ENCODE measurements at regions not wholly inside any gene's neighbourhood (a gene's known extent, or its start where the extent isn't known, plus 50 kb on each side); places are given as distances from the start of the nearest gene placed in this dataset.
"Not testable (repeated sequence)": the region's sequence is repeated elsewhere in the genome, so short reads cannot be mapped to it uniquely, and the experiment has no call there.

DNA sequence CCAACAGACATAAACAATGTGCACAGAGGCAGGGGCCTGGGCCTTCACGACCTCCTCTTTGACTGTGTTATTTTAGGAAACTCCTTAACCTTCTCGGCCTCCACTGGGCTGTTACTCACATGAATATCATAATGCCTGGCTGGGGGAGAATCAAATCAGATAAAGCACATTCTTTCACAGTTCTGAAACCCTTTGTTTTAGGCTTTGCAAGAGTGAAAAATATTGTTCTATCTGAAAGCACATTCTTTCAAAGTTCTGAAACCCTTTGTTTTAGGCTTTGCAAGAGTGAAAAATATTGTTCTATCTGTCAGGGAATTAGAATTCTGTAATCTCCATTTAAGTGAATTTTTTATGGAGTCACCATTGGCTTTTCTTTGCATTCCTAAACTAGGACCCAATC is 50.7 kb upstream of the SYNDIG1 start:
- DNase-seq, result no peak

DNA sequence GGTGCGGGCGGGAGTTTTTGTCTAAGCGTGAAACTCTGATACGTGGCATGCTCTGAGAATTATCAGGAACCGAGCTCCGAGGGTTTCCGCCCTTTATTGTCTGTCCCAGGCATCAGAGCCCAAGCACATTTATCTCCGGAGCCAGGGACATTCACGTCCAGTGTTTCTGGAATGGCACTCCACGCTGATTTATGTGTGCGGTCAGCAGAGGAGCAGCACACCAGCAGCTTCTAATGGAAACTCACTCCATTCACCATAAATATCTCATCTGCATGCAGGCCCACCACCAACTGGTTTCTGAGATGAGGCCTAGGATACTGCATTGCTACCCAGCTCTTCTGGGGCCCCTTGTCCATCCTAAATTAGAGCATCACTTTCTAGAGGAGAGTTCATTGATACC is 51.9 kb upstream of the SYNDIG1 start:
- no peak for DNase-seq

DNA sequence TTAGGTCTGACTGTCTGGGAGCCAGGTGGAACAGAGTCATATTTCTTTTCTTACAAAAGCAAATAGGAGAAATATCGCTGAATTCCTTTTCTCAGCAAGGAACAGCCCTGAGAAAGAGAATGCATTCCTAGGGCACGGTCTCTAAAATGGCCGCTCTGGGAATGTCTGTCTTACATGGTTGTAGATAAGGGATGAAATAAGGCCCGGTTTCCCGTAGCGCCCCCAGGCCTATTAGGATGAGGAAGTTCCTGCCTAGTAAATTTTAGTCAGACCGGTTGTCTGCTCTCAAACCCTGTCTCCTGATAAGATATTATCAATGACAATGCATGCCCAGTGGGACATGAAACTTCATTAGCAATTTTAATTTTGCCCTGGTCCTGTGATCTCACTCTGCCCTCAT is 54.0 kb upstream of the SYNDIG1 start:
- DNase-seq, result not testable (repeated sequence)

DNA sequence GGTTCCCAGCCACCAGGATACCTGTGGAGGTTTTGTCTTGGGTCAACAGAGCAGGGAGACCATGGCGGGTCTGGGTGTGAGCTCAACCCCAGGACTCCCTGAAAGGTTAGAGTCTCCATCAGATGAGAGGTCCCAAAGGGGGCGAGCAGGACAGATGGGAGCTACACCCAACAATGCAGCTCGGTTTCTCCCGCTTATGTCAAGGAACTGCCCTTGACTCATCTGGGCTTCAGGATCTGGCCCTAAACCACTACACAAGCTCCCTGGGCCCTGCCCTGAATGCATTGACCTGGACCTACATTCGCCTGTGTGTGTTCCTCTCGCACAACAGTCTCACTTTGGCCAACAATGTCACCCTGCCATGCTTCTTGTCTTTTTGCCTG is 57.6 kb upstream of the SYNDIG1 start:
- no peak for DNase-seq

DNA sequence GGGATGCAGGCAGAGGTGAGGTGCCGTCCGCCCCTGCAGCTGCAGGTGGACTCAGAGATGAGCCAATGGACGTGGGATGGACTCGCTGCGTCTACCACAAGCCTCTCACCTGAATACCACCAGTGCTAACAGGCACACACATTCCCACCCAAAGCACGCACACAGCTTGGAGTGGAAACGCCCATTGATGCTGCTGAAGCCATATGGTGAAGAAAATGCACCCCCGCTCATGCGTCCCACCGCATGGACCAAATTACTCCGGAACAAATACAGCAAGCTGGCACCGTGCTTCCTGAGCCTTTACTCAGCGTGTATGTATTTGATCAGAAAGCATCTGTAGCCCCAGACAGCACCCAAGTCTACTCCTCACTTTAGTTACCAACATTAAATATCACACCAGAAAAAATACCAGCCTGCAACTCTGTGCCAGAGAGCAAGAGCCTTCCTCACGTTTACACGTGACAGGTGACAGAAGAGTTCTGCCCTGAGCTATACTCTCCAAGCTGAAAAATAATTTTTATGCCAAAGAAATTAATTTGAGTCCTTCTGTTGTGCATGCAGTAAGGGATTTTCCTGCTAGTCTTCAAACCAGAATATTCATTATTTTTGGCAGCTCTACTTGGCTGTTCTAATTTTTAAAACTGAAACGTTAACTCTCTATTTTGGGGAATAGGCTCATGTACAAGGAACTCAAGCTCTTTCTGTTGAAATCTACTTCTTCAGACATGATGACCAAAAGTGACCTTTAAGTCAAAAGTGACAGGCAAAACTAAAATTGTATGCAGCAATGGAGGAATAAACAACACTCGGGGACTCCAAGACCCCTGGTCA is 58.2 kb upstream of the SYNDIG1 start:
- DNase-seq, result no peak

DNA sequence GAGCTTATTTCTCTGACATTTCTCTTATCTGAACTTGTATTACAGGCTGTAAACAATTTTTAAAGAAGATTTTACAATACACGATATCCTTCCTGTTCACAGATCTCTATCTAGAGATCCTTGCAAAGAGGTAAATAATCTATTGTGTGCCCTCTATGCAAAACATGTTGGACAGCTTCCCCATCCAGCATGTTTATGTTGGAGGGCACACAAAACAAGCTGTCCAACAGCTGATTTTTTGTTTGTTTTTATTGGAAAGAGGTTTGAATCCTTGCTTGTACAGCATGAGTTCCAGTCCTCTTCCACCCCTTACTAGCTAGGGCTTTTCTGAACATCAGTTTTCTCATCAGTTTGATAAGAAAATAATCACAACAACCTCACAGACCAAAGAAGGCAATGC is 62.3 kb upstream of the SYNDIG1 start:
- no peak for DNase-seq

DNA sequence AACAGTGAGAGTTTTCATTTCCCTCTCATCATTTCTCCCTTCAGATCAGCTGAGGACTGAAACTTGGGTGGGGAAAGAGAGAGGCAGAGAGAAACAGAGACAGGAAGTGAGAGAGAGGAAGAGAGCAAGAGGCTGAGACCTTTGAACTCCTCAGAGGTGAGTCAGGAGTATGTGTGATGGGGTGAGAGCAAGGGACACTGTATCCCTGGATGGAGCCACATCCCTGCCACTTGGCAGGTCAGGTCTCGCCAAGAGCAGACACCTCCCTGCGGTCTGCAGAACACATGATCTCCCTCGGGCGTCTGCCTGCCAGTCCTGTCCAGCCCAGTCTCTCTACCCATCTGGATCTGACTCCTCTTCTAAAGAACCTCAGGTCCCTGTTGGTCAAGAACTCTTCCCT is 62.7 kb upstream of the SYNDIG1 start:
- DNase-seq, result no peak

DNA sequence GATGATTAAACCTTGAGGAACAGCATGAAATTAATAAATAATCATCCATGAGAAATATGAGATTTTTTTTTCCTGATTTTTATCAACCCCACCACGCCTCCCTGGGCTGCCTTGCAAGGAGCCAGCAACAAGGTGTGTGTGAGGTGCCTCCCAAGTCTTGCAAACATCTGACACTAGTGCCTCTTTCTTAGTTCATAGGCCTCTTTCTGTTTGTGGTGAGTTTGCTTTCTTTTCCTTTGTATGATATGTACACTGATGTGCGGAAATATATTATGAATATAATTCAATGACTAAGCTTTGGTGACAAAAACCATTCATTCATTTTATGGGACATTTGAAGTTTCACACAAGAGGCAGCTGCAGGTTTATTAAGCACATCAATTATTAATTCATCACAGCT is 63.2 kb upstream of the SYNDIG1 start:
- DNase-seq, result no peak

DNA sequence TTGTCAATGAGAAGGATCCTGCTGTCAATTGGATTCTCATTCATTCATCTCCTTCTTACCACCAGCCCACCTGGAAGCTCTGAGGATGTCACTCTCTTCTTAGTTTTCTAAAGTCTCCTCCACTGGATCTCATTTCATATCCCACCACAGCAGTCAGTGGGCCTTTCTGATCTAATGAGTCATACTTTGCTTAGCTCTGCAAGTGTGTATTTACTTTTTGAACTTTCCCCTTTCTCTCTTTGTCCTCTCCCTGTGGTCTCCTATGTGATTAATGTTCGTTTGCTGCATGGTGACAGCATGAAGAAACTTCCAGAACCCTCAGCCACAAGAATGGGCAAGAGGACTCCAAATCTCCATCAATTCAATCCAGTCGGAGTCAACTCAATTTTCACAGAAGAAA is 63.6 kb upstream of the SYNDIG1 start:
- DNase-seq, result no peak

DNA sequence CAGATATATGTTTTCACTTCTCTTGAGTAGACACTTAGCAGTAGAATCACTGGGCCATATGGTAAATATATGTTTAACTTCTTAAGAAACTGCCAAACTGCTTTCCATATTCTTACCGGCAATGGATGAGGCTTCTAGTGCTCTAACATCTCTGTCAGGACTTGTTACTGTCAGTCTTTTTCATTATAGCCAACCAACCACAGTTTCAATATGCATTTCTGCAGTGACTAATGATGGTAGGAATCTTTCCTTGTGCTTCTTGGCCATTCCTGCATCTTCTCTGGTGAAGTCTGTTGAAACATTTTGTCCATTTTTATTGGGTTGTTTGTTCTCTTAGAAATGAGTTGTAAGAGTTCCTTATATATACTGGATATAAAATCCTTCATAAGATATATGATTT is 66.0 kb upstream of the SYNDIG1 start:
- DNase-seq, result no peak

DNA sequence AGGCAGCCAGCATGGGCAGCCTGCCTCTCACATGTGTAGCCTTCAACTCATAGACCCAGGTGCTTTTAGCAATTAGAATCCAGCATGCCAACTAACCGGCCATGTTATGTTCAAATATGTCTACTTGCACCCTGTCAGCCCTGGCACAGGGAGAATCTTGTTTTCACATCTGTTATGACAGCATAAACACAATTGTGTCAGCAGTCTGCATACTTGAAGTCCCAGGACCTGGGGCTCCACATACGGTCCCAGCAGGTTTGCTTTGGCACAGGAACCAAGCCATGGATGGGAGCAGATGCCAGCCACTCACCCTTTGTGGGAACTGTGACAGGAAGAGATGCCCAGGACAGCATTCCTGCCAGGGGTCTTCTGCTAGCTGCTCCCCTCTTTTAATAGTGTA is 67.2 kb upstream of the SYNDIG1 start:
- no peak for DNase-seq

DNA sequence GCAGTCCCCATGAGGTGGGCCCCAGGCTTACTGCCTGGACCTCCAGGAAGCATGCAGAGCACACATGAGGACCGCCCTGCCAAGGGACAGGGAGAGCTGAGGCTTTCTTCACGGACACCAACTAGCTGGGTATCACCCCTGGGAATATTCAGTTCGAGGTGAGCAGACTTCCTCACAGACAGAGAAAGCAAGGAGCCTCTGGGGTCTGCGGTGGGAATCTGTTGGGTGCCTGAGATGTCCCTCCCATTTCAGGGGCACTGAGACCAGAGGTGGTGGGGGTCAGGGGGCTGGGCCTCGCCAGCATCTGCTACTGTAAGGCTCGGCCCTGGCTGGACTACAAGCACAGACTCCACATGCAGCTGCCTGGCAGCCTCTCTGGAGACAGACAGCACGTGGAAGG is 74.3 kb upstream of the SYNDIG1 start:
- DNase-seq, result no peak

DNA sequence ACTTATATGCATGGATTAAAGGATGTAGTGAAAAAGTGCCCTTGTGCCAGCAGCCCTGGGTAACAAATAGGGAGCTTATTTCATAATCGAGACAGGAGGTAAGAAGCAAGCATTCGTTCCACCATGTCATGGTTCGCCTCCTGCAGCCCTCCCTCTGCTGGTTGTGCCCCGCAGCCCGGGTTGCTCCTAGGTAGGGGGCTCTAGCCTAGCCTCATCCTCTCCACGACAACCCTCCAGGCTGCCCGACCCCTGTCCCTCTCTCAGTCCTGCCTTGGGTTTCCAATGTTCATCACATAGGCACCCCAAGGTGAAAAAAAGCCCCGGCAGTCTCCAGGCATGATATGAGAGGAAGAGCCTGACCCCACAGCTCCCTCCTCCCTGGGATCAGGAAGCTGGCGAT is 75.5 kb upstream of the SYNDIG1 start:
- DNase-seq, result no peak

DNA sequence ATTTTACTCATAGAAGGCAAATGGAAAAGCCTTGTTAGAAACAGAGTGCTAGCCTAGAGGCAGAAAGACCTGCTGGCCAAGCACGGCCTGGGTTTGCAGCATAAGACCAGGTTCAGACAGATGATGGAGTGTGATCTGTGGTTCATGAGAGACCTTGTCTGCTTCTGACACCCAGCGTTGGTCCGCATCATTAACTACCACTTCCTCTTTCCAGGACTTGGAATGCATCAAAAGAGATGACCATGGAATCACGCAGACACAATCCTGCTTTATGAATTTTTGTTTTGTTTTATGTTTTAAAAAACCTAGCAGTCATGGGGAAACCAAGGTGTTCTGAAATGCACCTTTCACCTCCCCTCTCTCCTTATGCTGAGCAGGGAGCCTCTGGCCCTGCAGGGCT is 76.8 kb upstream of the SYNDIG1 start:
- DNase-seq, result no peak

DNA sequence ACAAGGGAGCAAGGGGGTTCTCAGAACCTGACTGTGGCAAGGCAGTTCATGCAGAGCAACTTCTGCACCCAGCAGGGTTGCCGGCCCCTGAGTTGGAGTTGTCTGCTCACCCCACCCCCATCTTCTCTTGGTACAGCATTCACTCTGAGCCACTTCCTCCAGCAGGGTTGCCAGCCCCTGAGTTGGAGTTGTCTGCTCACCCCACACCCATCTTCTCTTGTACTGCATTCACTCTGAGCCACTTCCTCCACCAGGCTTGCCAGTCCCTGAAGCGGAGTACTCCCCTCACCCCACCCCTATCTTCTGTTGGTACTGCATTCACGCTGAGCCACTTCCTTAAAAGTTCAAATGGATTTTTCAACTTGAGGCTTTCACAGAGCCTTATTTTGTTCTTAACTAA is 79.7 kb upstream of the SYNDIG1 start:
- no peak for DNase-seq

DNA sequence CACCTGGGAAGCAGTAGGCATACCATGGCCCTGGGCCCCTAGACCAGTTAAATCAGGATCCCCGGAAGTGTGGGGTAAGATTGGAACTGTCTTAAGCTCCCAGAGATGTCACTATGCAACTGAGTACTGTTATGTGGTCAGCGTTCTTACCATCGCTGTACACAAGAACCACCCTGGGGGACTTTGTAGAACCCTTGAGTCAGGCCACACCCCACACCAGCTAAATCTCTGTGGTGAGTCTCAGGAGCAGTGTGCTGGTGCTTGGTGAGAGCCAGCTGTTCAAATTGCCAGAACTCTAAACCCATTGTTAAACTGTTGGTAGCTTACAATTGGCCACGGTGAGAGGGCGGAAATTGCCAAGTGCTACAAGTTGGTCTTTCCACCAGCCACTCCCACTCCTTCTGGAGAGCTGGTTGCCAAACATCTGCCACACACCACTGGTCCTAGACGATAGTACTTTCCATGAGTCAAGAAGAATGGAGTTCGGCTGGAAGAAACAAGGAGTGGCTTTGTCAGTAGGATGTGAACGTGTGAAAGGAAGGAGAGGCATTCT is 80.5 kb upstream of the SYNDIG1 start:
- DNase-seq, result no peak

DNA sequence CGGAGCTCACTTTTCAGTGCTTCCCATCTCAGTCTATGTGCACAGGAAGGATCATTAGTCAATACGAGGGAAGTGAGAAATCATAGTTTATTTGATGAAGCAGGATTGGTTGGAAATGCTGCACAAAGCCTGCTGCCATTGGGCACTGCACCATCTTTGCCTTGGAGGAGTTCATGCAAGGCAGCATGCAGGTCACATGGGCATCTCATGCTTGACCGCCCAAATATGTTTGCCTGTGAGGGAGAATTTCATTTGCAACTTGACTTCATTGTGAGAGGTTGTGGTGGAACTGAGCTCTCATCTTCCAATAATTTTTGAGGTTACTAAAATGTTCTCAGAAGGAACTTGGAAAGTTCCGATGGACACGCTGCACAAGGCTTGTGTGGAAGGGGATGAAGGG is 83.9 kb upstream of the SYNDIG1 start:
- no peak for DNase-seq

DNA sequence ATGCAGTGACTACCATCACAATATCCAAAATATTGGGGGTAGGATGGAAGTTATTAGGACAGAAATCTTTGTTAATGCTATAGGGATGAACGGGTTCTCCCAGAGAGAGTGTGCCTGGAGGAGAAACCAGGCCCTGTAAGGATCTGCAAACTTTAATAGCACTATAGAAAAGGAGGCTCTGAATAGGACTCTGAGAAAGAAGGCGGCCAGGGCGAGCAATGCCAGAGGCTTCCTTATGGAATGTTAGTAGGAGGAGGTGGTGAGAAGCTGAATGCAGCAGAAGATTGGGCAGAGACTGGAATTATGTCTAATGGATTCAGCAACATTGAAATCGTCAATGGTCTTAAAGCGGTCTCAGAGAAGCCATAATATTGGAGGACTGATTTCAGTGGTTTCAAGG is 84.6 kb upstream of the SYNDIG1 start:
- no peak for DNase-seq

DNA sequence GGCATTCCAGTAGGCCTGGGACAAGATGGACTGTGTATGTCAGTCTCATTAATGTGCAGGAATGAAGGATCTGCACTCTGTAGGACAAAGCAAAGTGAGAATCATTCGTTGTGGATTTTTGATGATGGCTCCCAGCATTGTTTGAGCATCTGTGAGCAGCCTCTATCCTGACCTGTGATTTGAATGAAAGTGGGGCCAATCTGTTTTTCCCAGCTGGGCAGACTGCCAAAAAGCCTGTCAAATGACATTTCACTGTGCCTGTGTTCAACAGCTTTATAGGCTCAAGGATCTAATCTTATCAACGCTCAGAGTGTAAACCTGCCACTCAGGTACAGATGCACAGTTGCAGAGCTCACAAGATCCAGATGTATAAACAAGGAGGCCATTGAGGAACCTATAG is 86.7 kb upstream of the SYNDIG1 start:
- DNase-seq, result no peak

DNA sequence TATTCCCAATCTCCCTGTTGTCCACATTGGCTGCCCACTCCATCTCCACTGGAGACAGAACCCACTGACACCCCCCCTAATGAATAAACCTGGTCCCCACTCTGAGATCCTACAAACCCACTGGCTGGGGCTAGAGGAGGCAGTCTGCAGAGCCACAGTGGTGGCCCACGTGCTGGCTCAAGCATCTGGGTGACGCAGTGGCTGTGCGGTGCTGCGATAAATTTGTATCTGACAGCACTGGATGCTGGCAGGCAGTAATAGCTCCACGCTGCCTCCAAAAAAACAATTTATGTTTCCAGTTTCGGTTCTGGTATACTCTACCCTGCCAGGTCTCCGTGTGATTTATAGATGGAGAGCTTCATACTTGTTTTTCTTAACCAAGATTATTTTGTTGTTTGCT is 87.1 kb upstream of the SYNDIG1 start:
- DNase-seq, result no peak

DNA sequence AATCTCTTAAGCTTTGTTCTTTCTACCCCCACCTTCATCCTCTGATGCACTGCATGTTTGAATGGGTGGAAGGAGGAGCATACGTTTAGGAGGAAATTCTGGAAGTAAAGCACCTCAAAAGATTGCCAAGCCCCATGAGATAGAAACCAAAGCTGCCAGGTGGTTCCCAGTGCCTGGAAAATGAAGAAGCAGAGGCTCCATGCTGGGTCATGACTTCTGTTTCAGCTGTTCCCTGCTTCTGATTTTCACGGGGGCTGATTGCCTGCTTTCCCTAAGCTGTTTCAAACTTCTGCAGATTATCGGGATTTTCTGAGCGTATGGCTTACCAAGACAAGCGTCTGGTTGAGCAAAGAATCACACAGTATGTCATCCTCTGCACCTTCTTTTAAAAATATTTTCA is 87.5 kb upstream of the SYNDIG1 start:
- no peak for DNase-seq

DNA sequence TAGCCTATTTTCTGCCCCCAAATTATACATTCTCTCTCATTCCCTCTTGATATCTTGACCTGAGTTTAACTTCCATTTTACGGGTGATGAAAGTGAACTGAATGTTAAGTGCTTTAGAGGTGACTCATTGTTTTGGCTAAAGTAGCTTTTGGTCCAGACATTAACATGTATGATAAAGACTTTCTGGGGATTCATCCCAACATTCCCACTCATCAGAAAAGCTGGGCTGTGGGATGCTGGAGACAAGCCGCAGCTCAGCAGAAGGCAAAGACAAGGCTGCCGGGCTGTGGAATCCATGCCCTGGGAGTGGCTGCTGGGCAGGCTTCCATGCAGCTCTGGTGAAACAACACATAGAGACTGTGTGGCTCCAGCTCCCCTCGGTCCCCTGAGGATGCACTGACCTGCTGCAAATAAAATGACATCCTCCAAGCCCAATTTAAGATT is 89.9 kb upstream of the SYNDIG1 start:
- no peak for DNase-seq

DNA sequence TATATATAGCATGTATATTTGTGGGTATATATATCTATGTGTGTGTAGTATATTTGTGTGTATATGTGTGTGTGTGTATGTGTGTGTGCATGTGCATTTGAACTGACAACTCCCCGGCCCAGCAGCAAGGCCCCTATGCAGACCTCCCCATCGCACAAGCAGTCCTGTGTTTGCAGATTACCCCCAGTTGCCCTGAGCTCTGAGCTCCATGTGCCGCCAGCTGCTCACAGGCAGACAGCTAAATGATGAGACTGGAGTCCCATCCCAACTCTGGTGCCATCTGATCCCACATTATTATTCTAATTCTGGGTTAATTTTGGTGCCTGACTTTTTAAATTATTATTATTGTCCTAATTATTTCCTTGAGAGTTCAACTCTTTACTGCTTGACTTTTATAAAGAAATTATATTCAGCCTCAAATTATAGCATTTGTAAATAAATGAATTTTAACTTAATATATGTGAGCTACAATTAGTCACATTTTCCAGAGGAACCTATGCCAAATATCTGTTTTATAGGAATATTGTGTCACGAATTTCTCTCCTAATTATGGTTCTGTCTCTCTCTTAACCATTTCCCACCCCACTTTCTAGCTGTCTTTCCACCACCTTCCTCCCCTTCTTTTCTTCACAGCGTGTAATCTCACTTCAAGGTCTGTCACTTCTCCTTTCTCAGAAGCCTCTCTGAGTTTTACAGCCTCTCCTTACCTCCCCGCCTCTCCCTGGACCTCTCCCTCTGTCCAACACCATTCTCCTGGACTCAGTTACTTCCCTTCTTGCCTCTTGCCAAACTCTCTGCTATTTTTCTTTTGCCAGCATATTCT is 90.6 kb upstream of the SYNDIG1 start:
- no peak for DNase-seq

Measured in stimulated activated naive CD4-positive, alpha-beta T cell treated with Interleukin-2 at 50 U/mL for 16 hours (primary cell).